NCI-H1092 (cell line): ENCODE measurements at regions not wholly inside any gene's neighbourhood (a gene's known extent, or its start where the extent isn't known, plus 50 kb on each side); places are given as distances from the start of the nearest gene placed in this dataset.
"Not testable (repeated sequence)": the region's sequence is repeated elsewhere in the genome, so short reads cannot be mapped to it uniquely, and the experiment has no call there.

Source experiments
- DNase-seq: peaks from one replicate; lab custom pipeline; 2025; lab: John Stamatoyannopoulos, UW

DNA sequence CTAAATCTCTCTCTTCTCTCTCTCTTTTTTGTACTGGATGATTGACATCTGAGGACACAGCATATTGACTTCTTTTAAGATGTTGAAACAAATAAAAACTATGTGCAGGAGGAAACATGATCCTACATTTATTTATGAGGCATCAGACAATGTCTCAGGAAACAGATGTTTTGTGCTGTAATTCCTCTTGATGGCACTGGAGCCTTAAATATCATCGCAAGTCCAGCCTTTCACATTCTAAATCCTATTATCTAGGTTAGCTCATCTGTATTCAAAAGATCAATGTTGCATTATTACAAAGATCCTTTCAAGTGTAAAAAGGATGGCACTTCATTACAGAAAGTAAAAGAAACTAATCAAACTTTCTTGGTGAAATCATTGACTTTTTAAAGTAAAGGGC lies 63.9 kb downstream of the MAT2B start:
- no peak for DNase-seq

DNA sequence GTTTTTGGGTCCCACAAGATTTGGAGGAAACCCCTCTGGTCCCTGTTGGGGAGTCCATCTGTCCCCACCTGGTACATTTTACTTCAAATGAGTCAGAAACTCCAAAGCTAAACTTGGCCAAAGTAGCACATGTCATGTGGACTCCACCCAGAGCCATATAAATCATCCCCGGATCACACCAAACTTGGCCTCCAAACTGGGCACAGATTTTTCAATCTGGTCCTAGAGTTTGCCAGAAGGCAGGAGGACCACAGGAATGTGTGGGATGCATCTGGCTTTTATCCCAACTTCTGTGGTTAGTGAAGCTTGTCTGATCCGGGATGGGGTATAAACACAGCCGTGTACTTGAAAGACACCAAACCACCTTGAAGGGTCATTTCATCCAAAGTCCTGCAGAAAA lies 66.3 kb downstream of the MAT2B start:
- no peak for DNase-seq

DNA sequence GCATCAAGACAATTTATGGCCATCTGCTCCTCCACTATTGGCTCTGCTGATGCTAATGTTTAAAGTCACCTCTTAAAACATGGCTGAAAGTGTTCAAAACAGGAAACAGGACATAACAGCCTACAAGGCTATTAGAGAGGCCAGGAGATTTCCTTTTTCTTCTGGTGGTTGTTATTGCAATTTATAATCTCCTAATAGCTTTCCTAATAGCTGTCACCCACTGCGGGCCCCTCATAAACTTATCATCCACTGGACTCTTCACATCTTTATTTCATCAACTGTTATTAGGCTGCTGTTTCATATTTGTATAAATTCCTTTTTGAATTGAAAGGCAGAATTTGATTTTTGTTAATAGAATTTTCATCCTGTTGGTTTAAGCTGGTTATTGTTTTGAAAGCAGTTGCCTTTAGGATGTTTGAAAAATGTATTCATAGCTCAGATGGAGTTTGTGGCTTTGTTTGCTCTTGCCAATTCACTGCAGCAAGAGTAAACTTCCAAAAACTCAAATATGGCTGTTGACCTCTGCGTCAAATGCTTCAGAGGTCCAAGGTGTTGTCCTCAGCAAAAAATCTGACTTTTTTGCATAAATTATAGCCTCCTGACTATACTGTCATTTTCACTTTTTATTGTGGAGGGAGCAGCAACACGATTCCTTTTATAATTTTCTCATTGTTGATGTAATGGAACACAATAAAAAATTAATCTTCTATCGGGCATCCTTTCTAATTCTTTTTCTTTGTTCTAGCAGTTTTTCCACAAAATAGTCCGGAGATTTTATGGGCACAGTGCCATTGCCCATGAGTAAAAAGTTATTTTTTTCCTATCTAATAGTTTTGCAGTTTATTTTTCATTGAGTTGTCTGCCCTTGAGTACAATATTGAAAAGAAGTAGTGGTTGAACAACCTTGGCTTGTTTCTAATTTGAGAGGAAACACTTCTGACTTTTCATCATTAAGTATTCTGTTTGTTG lies 69.3 kb downstream of the MAT2B start:
- DNase-seq = no peak

DNA sequence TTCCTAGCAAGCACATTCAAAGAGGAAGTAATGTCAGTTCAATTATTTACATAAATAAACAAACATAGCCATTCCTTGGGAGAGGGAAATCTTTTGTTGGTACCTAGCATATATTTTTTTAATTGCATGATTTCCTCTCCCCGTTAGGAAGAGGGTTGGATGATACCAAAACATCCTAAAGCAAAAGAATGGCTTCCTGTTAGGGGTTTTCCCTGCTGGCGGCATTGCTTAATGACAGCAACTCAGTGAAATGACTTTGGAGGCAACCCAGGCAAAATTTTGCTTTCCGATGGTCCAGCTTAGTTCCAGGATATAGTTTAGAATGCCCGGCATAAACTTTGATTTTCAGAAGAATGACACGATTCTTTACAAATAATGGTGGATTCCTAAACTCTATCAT lies 73.2 kb downstream of the MAT2B start:
- DNase-seq = no peak

GRCh38 chr5:163579729-163580128 lies 74.3 kb downstream of the MAT2B start:
- no peak for DNase-seq

- DNase-seq = no peak
Measured at GRCh38 chr5:163580516-163580915, 75.1 kb downstream of the MAT2B start.

DNA sequence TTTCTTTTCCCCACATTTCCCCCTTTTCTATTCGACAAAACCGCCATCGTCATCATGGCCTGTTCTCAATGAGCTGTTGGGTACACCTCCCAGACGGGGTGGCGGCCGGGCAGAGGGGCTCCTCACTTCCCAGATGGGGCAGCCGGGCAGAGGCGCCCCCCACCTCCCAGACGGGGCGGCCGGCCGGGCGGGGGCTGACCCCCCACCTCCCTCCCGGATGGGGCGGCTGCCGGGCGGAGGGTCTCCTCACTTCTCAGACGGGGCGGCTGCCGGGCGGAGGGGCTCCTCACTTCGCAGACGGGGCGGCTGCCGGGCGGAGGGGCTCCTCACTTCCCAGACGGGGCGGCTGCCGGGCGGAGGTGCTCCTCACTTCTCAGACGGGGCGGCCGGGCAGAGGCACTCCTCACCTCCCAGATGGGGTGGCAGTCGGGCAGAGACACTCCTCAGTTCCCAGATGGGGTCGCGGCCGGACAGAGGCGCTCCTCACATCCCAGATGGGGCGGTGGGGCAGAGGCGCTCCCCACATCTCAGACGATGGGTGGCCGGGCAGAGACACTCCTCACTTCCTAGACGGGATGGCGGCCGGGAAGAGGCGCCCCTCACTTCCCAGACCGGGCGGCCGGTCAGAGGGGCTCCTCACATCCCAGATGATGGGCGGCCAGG lies 78.2 kb downstream of the MAT2B start:
- not testable (repeated sequence) for DNase-seq

DNA sequence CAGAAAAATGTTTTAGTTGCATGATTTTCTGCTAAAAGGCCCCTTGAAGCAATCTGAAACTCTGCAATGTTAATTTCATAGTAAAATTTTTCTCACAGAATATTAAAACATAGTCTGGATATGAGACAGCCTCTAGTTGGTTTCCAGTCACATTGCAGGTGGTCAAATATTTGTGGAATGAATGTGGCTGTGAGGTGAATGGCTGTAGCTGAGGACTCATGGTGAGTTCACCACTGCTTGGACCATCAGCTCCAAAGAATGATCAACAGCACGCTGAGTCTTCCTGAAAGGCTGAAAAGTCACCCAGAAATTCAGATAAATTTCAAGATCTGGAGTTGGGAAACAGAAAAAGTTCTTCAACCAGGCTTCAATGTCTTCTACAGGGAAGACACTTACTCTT lies 79.8 kb downstream of the MAT2B start:
- no peak for DNase-seq

DNA sequence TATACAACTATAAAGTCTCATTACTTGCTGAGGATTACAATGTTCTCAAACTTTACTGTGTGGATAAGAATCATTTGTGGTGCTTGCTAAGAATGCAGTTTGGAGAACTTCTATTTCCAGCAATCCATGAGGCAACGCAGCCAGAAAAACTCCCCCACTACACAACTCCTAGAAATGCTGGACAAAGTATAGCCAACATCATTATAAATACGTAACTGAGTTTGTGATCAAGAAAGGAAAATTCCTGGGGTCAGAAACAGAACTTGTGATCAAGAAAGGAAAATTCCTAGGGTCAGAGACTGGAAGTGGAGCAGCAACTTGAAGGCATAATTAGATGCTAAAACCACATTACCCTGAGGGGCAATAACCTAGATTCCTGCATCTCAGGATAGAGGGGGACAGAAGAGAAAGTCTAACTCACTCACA lies 81.1 kb downstream of the MAT2B start:
- DNase-seq = no peak

DNA sequence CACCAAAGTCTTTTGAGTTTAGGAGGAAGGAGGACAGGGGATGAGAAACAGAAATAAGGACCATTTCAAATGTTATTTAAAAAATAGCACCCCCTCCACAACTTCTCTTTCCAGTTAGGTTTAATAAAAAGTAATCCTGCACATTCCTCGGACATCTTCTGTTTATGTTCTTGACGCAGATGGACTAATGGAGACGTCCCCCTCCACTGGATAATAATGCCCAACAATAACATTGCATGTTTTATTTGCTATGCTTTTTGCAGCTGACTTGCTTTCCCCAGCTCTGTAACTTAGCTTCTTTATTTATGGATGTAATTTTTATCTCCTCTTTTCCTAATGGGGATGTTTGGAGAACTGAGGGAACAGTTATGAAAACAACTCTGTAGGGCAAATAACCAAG lies 89.5 kb downstream of the MAT2B start:
- DNase-seq = no peak

DNA sequence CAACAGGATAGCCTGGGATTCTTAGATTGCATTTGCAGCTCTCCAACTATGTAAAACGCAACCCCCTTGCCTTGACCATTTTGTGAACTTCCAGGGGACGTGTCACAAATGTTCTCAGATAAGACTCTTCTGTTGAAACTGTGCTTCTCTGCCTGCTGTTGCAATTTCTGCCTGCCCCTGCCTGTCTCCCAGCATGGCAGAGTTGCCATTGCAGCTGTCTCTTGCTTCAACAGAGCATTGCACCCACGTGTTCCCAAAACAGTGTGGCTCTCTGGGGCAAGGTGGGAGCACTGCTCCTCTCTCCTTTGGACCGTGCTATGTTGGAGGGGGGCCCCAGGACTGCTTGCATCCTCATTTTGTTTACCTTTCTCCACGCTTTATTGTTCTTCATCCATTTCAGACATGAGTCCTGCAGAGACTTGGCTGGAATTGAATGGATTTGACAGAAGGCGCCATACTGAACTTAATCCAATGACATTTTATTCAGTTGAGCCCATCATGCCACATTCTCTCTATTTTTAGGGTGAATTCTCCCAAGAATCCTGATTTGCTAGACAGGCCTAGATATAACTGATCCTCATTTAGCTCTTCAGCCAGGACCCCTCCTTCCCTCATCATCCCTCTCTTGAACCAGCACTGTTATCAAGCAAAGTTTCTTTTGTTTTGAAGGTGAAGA lies 90.7 kb downstream of the MAT2B start:
- DNase-seq = no peak

- DNase-seq = no peak
Measured at GRCh38 chr5:163596608-163597315, 91.3 kb downstream of the MAT2B start.

- DNase-seq = no peak
Measured at GRCh38 chr5:163604013-163604412, 98.6 kb downstream of the MAT2B start.

GRCh38 chr5:163607256-163607655 lies 101.8 kb downstream of the MAT2B start:
- no peak for DNase-seq

- DNase-seq = no peak
Measured at GRCh38 chr5:163608621-163609020, 103.2 kb downstream of the MAT2B start.

DNA sequence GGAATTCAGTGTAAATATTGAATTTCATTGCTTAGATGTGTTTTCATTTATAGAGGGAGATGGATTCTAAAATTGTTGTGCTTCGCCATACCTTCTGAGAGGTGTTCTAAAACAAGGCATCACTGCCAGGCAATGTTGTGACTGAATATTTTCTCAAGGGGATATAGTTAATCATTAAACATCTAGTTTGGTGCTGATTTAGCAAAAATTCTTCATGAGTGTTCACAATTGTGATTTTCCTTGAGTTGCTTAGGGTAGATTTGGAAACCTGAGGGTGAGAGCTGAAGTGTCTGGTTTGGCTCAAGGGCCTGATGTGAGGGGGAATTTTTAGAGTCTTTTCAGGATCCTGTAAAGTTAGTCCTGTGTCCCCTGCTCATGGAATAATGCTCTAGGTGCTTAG lies 104.5 kb downstream of the MAT2B start:
- DNase-seq = no peak

- no peak for DNase-seq
Measured at GRCh38 chr5:163612358-163613149, 107.1 kb downstream of the MAT2B start.

- DNase-seq = no peak
Measured at GRCh38 chr5:163613150-163613442, 107.7 kb downstream of the MAT2B start.

- no peak for DNase-seq
Measured at GRCh38 chr5:163614787-163615186, 109.4 kb downstream of the MAT2B start.

GRCh38 chr5:163619273-163619934 lies 114.0 kb downstream of the MAT2B start:
- no peak for DNase-seq

DNA sequence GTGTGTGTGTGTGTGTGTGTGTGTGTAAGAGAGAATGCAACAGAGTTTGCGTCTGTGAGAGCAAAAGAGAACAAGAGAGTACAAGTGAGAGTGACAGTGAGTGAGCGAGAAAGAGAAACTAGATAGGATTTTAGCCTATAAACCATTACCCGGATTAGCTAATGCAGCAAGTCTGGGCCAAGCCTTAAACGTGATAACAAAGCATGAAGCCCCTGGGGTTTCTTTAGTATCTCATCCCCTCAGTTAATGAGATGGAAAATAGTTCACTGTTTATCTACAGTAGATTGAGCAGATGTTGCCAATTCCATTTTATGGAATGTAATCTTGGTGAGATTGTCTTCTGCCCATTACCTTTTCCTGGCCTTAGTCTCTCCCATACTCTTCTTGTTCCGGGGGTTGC lies 114.5 kb downstream of the MAT2B start:
- DNase-seq = no peak
